HG02642 (cell line): ENCODE measurements at regions not wholly inside any gene's neighbourhood (a gene's known extent, or its start where the extent isn't known, plus 50 kb on each side); places are given as distances from the start of the nearest gene placed in this dataset.

ENCODE experiments used
- ATAC-seq: cut with Tn5 transposase; IDR thresholded peaks from one replicate; pipeline ENCODE4 v1.9.1; 2021; ENCODE audit warnings: mild to moderate bottlenecking; ENCODE audit not compliant: unreplicated experiment, poor library complexity

- ATAC-seq: no peak
These were observed 164.1 kb downstream of the TFAP2A start for GRCh38 chr6:10250655-10251220.

GRCh38 chr6:10248378-10248843 is 166.5 kb downstream of the TFAP2A start:
- no peak for ATAC-seq

GRCh38 chr6:10237298-10238038 is 177.4 kb downstream of the TFAP2A start:
- ATAC-seq: no peak

DNA sequence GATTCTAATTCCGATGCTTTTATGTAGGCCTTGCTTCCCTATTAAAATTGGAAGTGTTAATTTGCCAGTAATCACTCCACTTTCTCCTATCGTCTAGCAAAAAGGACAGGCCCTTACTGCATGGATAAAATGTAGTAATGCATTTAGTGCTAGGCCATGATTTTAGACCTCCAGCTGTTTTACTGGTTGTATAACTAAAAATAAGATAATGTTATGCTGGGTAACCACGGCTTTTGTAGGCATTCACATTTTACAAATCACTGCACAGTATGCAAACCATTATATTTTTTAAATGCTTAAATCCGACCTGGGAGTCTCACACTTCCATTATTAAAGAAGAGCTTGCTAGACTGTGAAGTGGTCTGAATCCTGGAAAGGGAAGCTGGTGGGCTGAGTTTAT is 179.5 kb downstream of the TFAP2A start:
- no peak for ATAC-seq

- ATAC-seq: no peak
These were observed 184.3 kb downstream of the TFAP2A start for GRCh38 chr6:10230531-10230930.

DNA sequence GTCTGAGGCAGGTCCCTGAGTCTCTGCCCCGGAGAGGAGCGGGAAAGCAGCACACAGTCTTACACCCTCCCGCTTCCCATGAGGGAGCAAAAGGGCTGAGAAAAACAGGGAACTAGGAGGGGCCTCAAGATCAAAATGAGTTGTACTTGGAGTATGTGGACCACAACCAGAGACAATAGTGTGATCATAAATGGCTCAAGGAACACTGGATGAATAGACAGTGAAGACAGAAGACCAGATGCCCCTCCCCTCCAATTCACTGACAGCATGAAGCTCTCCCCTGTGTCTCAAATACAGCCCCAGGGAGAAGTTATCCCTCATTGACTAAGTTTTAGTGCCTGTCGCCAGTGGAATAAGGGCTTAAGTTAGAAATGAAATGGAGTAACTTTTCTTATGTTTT is 191.0 kb downstream of the TFAP2A start:
- no peak for ATAC-seq

- ATAC-seq: no peak
These were observed 193.7 kb downstream of the TFAP2A start for GRCh38 chr6:10221178-10221577.

DNA sequence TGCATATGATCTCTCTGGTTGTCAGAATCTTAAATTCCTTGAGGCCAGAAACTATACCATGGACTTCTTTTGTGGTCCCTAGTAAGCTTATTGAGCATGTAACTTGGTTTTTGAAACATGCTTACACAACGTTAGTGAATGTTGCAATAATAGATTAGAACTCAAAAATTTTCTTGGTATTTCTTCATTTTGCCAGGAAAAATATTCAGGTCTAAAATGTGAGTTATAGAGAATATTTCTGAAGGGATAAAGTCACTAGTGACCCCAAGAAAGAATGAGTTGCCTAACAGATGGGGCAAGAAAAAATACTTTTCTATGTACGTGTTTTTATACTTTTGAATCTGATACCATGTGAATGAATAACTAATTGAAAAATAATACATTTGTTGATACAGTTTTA is 195.4 kb downstream of the TFAP2A start:
- no peak for ATAC-seq

DNA sequence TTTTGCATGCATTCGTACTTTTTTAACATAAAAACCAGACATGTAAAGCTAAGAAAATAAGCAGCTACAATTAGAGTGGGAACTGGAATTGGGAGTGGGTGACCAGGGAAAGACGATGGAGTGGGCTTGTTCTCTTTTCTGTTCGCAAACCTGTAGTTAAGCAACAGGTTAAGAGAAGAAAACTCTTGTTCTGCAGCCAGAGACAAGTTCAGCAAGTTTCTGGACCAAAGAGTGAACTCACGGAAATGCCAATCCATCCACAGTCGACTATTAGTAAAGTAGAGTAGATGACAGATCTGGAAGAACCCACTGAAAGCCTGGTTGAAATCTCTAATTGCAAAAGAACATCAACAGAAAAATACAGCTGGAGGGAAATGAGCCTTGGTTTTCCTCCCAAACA is 197.8 kb downstream of the TFAP2A start:
- ATAC-seq: no peak

GRCh38 chr6:10215326-10216110 is 199.4 kb downstream of the TFAP2A start:
- no peak for ATAC-seq

GRCh38 chr6:10210052-10210451 is 204.8 kb downstream of the TFAP2A start:
- ATAC-seq: no peak

GRCh38 chr6:10205892-10206291 is 209.0 kb downstream of the TFAP2A start:
- no peak for ATAC-seq

- no peak for ATAC-seq
These were observed 209.8 kb downstream of the TFAP2A start for GRCh38 chr6:10205120-10205519.

- no peak for ATAC-seq
These were observed 211.2 kb downstream of the TFAP2A start for GRCh38 chr6:10203651-10204050.

DNA sequence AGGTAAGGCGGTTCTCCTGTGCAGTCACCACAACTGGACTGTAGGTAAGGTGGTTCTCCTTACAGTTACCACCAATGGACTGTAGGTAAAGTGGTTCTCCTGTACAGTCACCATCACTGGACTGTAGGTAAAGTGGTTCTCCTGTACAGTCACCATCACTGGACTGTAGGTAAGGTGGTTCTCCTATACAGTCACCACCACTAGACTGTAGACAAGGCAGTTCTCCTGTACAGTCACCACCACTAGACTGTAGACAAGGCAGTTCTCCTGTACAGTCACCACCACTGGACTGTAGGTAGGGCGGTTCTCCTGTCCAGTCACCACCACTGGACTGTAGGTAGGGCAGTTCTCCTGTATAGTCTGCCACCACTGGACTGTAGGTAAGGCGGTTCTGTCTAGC is 212.3 kb downstream of the TFAP2A start:
- no peak for ATAC-seq

DNA sequence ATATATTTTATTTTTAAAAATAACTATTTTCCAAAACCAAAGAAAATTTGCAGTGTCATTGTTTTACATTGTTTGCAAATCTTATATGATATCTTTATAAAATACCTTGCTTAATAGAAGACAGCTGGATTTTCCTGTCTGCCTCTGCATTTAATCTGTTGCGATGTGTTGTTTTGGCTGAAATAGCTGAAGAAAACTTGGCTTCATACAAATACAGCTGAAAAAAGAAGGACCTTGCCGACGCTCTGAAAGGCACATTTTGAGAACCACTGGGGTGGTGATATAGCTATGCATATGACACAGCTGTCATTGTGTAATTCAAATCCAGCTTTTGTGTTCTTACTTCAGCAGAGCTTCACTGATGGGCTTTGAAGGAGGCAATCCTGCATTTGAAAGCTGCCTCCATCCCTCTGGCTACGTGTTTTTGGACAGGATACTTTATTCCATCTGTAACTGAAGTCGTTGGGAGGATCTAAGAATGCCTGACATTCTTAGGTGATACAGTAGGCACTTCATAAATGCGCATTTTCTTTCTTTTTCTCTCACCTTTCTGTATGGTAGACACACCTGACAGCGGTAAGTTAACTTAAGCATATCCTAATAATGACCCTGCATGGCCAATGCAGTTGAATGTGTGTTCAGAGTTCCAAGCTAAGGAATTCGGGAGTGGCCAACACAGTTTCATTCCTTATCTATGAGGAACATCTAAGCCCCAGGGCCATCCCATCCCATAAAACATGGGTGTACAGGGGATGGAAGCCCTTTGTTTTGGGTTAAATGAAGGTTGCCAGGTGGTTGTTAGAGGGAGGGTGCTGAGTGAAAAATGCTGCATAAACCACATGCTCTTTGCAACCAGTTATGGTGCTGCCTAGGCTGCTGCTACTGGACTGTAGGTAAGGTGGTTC is 213.0 kb downstream of the TFAP2A start:
- no peak for ATAC-seq

DNA sequence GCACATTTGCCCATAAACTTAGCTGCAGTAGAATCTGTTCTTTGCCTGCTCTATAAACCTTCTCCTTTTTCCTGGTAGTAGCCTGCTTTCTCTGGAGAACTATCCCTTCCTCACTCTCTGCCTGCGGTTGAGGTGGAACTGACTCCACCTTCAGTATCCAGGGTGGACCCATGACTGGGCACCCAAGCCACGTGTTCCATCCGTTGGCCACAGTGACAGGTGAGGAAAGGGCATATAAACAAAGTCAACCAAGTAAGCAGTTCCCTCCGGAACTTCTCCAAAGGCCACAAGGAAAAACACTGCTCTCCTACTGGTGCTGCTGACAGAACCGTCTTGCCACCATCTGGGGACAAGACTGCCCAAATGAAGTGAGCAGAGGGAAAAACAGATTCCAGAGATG is 218.8 kb downstream of the TFAP2A start:
- ATAC-seq: no peak

DNA sequence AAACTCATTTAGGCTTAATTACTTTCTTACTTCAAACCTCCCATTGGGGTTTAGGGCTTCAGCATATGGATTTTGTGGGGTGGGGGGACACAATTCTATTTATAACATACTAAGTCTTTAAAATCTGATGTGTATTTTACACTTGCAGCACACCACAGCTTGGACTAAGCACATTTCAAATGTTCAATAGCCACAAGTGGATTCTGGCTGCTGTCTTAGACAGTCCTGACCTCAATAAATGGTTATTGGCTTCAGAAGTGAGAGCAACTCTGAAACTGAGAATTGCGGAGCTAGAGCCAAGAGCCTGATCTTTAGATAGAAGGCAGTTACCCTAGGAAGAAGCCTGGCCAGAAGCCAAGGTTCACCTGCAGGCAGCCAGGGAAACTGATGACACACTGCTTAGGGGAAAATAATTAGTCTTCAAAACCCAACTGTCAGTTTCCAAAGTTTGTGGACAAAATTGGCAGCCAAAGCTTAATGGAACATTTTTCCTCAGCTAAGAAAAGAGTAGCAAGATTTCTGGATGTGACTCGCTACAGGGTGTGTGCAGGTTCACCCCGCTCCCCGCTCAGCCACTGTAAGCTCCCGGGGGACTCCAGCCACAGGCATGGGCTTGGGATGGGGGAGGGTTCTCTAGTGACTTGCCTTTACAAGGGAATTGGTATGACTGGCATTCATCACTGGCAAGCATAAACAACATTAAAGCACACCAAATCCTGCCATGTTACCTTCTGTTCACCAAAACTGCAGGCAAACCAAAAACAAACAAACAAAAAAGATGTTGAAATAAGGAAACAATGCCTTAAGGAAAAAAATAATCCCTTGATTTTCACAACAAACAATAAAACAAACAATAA is 219.8 kb downstream of the TFAP2A start:
- ATAC-seq: no peak

DNA sequence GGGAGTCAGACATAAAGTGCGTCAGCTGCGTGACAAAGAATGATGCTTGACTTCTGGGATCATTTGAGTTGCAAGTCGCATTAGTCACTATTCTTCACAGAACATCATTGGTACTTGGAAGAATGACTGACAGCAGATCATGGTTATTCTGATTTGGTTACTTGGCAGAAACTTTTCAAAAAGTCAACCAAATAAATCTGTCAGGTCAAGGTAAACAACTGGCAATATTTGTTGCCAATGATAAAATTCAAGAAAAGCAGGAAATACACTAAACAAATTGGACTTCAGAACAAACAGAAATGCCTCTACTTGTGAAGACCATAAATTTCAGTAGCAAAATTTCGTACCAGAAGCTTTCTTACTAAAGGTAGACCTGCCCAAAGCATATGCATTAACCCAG is 221.6 kb downstream of the TFAP2A start:
- no peak for ATAC-seq
